MV-4-11 (cell line): ENCODE measurements at regions not wholly inside any gene's neighbourhood (a gene's known extent, or its start where the extent isn't known, plus 50 kb on each side); places are given as distances from the start of the nearest gene placed in this dataset.

ENCODE experiments used
- DNase-seq: peaks from one replicate; lab custom pipeline; 2025; lab: John Stamatoyannopoulos, UW

DNA sequence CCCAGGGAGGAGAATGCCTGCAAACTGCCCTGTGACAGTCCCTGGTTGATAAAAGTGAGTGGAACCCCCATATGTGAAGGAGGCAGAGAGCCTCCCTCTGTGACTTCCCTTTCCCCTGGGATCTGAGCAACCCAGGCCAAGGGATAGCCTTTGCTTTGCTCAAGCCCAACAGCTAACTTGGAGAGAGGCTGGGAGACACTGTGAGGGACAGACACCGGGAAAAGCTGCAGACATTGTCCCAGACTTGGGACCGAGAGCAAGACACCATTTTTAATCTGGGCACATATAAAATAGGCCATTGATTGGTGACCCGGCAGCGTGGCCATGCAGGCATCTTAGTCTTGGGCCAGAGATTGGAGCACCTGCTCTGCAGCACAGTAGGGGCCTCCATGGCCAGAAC, 96.1 kb upstream of the SALL3 start:
- no peak for DNase-seq

- peak; percentile 10 for DNase-seq
These were observed 95.1 kb upstream of the SALL3 start for GRCh38 chr18:78884502-78884901.

GRCh38 chr18:78889250-78889649, 90.4 kb upstream of the SALL3 start:
- DNase-seq, result no peak

- DNase-seq, result no peak
These were observed 89.2 kb upstream of the SALL3 start for GRCh38 chr18:78890388-78890787.

- DNase-seq, result no peak
These were observed 88.3 kb upstream of the SALL3 start for GRCh38 chr18:78891185-78891762.

- no peak for DNase-seq
These were observed 87.4 kb upstream of the SALL3 start for GRCh38 chr18:78892177-78892576.

DNA sequence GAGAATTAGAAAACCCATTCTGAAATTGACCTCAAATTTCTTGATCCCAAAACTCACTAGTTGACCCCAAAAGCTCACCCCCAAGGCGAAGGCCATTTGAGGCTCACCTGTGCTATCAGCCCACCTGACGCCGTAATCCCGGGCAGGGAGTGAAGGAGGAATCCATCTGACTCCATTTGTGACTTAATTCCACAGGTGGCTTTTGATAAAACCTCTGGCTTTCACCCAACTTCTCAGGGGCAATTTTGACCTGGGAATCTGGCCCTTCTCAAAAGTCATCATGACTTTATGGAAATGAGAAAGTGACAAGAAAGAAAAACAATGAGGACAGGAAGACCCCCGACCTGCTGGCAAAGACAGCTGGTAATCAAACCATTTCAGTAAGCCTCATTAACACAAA, 86.9 kb upstream of the SALL3 start:
- no peak for DNase-seq

- DNase-seq, result no peak
These were observed 86.2 kb upstream of the SALL3 start for GRCh38 chr18:78893281-78894032.

DNA sequence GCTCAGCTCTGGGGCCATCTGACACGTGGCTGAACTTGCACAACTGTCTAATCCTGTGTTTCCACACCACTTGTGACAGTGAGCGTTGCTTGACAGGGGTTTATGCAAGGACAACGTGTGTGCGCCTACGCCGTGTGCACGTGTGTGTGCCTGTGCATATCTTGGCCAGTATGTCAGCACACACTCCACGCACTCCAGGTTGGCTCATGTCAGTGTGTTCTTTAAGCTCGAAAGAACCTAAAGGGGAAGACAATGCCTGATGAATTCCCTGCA, 85.6 kb upstream of the SALL3 start:
- DNase-seq, result no peak

GRCh38 chr18:78895207-78896001, 84.2 kb upstream of the SALL3 start:
- no peak for DNase-seq

GRCh38 chr18:78896111-78896905, 83.3 kb upstream of the SALL3 start:
- DNase-seq, result no peak

DNA sequence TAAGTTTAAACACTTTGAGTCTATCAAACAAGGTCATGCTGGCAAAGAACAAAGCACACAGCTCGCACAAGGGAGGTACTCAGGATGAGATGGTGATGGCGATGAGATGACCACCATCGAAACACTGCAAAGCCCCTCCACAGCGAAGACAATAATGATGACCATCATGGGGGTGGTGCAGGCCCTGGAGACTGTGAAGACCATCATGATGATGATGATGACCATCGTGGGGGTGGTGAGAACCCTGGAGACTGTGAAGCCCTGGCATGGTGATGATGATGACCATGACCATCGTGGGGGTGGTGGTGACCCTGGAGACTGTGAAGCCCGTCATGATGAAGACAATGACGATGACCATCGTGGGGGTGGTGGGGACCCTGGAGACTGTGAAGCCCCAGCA, 81.6 kb upstream of the SALL3 start:
- DNase-seq, result no peak

- no peak for DNase-seq
These were observed 81.0 kb upstream of the SALL3 start for GRCh38 chr18:78898635-78899034.

GRCh38 chr18:78899241-78899640, 80.4 kb upstream of the SALL3 start:
- no peak for DNase-seq

GRCh38 chr18:78900938-78901909, 78.4 kb upstream of the SALL3 start:
- no peak for DNase-seq

DNA sequence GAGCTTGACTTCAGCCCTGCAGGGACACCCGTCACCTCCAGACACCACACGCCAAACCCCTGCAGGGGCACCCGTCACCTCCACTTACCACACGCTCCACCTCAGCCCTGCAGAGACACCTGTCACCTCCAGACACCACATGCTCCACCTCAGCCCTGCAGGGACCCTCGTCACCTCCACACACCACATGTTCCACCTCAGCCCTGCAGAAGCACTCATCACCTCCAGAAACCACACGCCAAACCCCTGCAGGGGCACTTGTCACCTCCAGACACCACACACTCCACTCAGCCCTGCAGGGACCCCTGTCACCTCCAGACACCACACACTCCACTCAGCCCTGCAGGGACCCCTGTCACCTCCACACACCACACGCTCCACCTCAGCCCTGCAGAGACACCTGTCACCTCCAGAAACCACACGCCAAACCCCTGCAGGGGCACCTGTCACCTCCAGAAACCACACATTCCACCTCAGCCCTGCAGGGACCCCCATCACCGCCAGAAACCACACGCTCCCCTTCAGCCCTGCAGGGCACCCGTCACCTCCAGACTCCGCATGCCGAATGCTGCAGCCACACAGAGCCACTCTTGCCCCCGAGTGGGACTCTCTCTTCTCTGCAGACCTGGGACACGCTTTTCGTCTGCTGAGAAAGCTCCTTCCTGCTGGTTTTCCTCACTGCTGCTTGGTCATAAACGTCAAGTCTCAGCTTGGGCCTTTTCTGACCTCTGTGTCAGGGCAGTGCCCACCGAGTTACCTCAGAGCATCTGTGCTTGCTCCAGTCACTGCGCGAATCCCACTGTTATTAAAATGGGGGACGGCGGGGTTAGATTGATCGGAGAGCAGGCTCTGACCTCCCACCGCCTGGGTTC, 77.5 kb upstream of the SALL3 start:
- DNase-seq, result no peak

- DNase-seq, result no peak
These were observed 76.7 kb upstream of the SALL3 start for GRCh38 chr18:78902795-78903435.

GRCh38 chr18:78903436-78904178, 76.0 kb upstream of the SALL3 start:
- DNase-seq, result no peak

DNA sequence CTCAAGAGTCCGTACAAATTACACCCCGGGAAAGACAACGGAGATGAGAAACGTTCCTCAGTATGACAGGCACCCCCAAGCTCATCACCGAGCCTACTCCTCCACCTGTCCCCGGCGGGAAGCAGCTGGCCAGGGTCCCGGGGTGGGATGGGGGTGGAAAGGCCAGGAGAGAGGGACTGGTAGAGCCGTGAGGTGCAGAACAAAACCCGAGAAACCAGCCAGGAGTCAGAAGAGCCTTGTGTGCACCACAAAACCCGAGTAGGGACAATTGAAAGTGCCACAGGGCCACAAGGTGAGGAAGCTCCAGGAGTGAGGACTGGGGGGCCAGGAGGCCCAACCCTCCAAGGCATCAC, 75.5 kb upstream of the SALL3 start:
- no peak for DNase-seq
